ENCODE measurements at regions not wholly inside any gene's neighbourhood (a gene's known extent, or its start where the extent isn't known, plus 50 kb on each side); places are given as distances from the start of the nearest gene placed in this dataset.

- peak; percentile 11 to 27 (median 22); a peak in 3 of 6 replicates for TF ChIP-seq CTCF (IDR thresholded peaks at IDR 0.05 in 2 of 3, conservative IDR thresholded peaks at IDR 0.05 in 1 of 3; ENCODE audit: control insufficient read depth in 2 of 3, extremely low read depth in 1 of 3, insufficient read depth in 1 of 3, low read depth in 3 of 3, low read length in 3 of 3)
- no peak for TF ChIP-seq SIX5 (IDR thresholded peaks at IDR 0.05; ENCODE audit: low read depth, low read length, severe bottlenecking)
- no peak for TF ChIP-seq NR2C2 (IDR thresholded peaks at IDR 0.05; ENCODE audit: borderline replicate concordance, control insufficient read depth, insufficient read length, low read depth)
- no peak for TF ChIP-seq MTA2 (IDR thresholded peaks at IDR 0.05; ENCODE audit: low read depth)
- TF ChIP-seq SMC3 (IDR thresholded peaks at IDR 0.05; ENCODE audit: borderline replicate concordance, low read length) = 0 out of 2 replicates have a peak, but pooled peaks have one; percentile 8
- no peak for TF ChIP-seq BHLHE40 (IDR thresholded peaks at IDR 0.05; ENCODE audit: borderline replicate concordance in 1 of 2, low read depth in 2 of 2, low read length in 1 of 2)
- no peak for TF ChIP-seq BCLAF1 (IDR thresholded peaks at IDR 0.05)
- no peak for TF ChIP-seq HDAC2 (IDR thresholded peaks at IDR 0.05)
- no peak for TF ChIP-seq ZNF24 (IDR thresholded peaks at IDR 0.05)
- no peak for TF ChIP-seq NFXL1 (IDR thresholded peaks at IDR 0.05; ENCODE audit: borderline replicate concordance)
- TF ChIP-seq EGR1 (IDR thresholded peaks at IDR 0.05; ENCODE audit: borderline replicate concordance in 1 of 2, low read depth in 2 of 2, low read length in 2 of 2) = no peak
These were observed 481.7 kb upstream of the NR5A2 start (continued) for GRCh38 chr1:199545780-199546179.
